ENCODE measurements at regions not wholly inside any gene's neighbourhood (a gene's known extent, or its start where the extent isn't known, plus 50 kb on each side); places are given as distances from the start of the nearest gene placed in this dataset.

DNA sequence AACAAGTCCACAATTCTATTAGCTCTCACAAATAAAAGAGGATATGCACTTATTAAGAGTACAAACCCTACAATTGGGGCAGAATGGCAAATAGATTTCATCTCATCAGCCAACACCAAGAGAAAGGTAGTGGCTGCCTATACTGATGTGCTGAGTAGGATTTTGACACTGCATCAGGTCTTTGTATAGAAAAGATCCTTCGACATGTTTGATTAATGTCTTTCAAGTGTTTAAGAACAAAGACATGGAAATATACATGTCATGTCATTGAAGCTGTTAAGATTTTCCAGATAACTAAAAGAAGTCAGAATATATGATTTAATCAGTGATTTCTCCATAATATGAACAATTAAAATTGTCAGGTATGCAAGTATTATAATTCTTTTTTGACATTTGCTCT is 238.7 kb upstream of the GRAMD2B start:
- intact Hi-C loops (cut with DNase I), result no loop called here
- TF ChIP-seq, protein P1, sequence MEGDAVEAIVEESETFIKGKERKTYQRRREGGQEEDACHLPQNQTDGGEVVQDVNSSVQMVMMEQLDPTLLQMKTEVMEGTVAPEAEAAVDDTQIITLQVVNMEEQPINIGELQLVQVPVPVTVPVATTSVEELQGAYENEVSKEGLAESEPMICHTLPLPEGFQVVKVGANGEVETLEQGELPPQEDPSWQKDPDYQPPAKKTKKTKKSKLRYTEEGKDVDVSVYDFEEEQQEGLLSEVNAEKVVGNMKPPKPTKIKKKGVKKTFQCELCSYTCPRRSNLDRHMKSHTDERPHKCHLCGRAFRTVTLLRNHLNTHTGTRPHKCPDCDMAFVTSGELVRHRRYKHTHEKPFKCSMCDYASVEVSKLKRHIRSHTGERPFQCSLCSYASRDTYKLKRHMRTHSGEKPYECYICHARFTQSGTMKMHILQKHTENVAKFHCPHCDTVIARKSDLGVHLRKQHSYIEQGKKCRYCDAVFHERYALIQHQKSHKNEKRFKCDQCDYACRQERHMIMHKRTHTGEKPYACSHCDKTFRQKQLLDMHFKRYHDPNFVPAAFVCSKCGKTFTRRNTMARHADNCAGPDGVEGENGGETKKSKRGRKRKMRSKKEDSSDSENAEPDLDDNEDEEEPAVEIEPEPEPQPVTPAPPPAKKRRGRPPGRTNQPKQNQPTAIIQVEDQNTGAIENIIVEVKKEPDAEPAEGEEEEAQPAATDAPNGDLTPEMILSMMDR (IDR thresholded peaks at IDR 0.05), result no peak
- no peak overlapping the region for H3K27ac ChIP-seq

DNA sequence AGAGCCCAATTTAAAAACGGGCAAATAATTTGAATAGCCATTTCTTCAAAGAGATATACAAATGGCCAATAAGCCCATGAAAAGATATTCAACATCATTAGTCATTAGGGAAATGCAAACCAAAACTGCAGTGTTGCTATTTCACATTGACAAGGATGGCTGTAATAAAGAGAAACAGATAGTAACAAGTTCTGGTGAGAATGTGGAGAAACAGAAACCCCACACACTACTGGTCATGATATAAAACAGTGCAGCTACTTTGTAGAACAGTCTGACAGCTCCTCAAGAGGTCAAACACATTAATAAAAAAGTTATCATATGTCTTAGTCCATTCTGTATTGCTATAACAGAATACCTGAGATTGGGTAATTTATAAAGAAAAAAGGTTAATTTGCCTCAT is 237.0 kb upstream of the GRAMD2B start:
- Histone ChIP-seq H3K4me3 (no peak overlapping the region), H3K27me3 (ENCODE audit: low read depth) (no peaks in the 10 kb centered on the region), H3K9me3 (no peaks in the 10 kb centered on the region), H3K27ac (no peak overlapping the region), H3K36me3 (no peaks in the 10 kb centered on the region), H3K4me1 (no peaks in the 10 kb centered on the region)
- no peak for ATAC-seq
- DNase-seq, result no peak
- TF ChIP-seq, protein P1 (IDR thresholded peaks at IDR 0.05), result no peak
- intact Hi-C loops (cut with DNase I), result no loop called here

More for the DNA sequence above, 238.7 kb upstream of the GRAMD2B start:
- H3K36me3 ChIP-seq, result no peaks in the 10 kb centered on the region
- no peaks in the 10 kb centered on the region for H3K9me3 ChIP-seq
- H3K4me1 ChIP-seq, result no peaks in the 10 kb centered on the region
- H3K27me3 ChIP-seq (ENCODE audit: low read depth), result no peaks in the 10 kb centered on the region
- H3K4me3 ChIP-seq, result no peak overlapping the region
- DNase-seq (no peak), ATAC-seq (no peak)

DNA sequence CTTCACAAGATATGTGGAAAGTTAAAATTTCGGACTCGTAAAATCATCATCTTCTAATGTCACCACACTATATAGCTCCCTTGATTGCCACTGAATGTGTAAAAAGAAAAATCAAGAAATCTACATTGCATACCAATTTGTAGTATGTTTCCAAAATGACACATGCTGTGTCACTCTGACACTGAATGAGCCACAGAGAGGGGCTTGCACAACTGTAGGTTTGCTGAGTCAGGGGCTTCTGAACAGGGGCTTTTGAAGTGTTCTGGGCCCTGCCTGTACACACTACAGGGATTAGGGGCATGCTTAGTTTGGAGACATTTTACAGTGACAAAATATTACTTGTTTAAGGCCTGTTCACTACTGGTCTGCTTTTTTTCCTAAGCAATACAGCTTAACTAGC is 234.4 kb upstream of the GRAMD2B start:
- no peaks in the 10 kb centered on the region for H3K27me3 ChIP-seq (ENCODE audit: low read depth)
- ATAC-seq (no peak), DNase-seq (no peak)
- no peaks in the 10 kb centered on the region for H3K36me3 ChIP-seq
- no peaks in the 10 kb centered on the region for H3K4me1 ChIP-seq
- intact Hi-C loops (cut with DNase I), result no loop called here
- no peak overlapping the region for H3K4me3 ChIP-seq
- TF ChIP-seq, protein P1 (IDR thresholded peaks at IDR 0.05), result no peak
- H3K9me3 ChIP-seq, result no peaks in the 10 kb centered on the region
- H3K27ac ChIP-seq, result no peak overlapping the region

DNA sequence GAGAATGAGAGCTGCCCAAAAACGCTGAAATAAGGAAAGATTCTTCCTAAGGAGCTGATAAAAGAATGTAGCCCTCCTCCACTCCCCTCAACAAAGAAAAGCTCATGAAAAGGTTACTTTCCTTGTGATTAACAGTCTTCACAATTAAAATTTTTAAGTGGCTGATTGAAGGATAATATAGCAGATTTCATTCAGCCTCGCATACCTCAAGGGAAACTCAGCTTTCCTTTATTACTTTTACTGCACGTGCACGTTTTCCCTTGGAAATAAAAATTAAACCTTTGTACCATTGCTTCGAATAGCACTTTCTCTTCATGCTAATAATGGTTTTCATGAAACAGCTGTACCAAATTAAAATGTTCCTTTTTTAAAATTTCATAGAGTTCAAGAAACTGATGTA is 234.0 kb upstream of the GRAMD2B start:
- Histone ChIP-seq H3K9me3 (no peaks in the 10 kb centered on the region), H3K4me1 (no peaks in the 10 kb centered on the region), H3K4me3 (no peak overlapping the region), H3K36me3 (no peaks in the 10 kb centered on the region), H3K27me3 (ENCODE audit: low read depth) (no peaks in the 10 kb centered on the region), H3K27ac (no peak overlapping the region)
- no peak for ATAC-seq
- DNase-seq, result no peak
- TF ChIP-seq, protein P1 (IDR thresholded peaks at IDR 0.05), result no peak
- intact Hi-C loops (cut with DNase I), result no loop called here

DNA sequence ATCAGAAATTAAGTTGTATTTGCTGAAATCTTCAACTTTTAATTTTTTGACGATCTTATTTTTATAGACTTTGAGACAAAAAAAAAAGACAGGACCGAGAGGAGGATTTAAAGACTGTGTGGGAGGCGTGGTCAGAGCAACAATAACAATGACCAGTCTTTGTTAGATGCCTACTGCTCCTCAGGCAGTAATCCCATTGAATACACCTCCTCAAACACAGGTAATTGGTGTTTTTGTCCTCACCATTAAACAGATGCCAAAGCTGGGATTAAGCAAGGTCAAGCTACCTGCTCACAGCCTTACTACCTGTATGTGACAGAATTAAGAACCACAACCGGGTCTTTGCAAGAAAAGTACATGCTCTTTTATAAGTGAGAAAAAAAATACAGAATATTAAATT is 233.3 kb upstream of the GRAMD2B start:
- ATAC-seq (no peak), DNase-seq (no peak)
- Histone ChIP-seq H3K9me3 (no peaks in the 10 kb centered on the region), H3K4me3 (no peak overlapping the region), H3K36me3 (no peaks in the 10 kb centered on the region), H3K27ac (no peak overlapping the region), H3K27me3 (ENCODE audit: low read depth) (no peaks in the 10 kb centered on the region), H3K4me1 (no peaks in the 10 kb centered on the region)
- intact Hi-C loops (cut with DNase I), result no loop called here
- TF ChIP-seq, protein P1 (IDR thresholded peaks at IDR 0.05), result no peak

DNA sequence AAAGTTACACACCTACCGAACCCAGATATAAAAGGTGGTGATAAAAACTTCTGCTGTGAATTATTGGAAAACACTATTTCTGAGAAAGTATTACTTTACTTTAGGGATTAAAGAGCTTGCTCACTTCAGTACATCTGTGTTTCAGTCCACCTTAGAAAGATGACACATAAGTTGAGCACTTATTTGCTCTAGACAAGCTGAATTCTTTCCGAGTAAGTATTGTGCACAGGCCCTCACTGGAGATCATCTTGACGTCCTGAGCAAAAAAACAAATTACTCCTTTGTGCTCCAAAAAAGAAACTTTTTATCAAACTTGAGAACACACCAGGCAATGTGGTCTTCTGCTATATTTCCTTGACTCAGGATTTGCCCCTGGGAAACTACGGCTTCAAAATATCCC is 231.0 kb upstream of the GRAMD2B start:
- TF ChIP-seq, protein P1 (IDR thresholded peaks at IDR 0.05), result no peak
- Histone ChIP-seq H3K36me3 (no peaks in the 10 kb centered on the region), H3K4me3 (no peak overlapping the region), H3K27me3 (ENCODE audit: low read depth) (no peaks in the 10 kb centered on the region), H3K4me1 (no peaks in the 10 kb centered on the region), H3K9me3 (no peaks in the 10 kb centered on the region), H3K27ac (no peak overlapping the region)
- no peak for ATAC-seq
- intact Hi-C loops (cut with DNase I), result no loop called here
- DNase-seq, result no peak
